Common myeloid progenitor, CD34-positive (primary cell): ENCODE measurements at regions not wholly inside any gene's neighbourhood (a gene's known extent, or its start where the extent isn't known, plus 50 kb on each side); places are given as distances from the start of the nearest gene placed in this dataset.

Experiments
- CTCF ChIA-PET: fragments of 350-600 bp; sonication (Branson Sonifier 250); formaldehyde crosslinking; loops from one replicate; lab custom pipeline; 2021; ENCODE audit warnings: antibody characterized with exemption; lab: Charles Lee
- POLR2A ChIA-PET: fragments of 350-600 bp; sonication (Branson Sonifier 250); formaldehyde crosslinking; loops from one replicate; lab custom pipeline; 2021; ENCODE audit warnings: antibody characterized with exemption; lab: Charles Lee
- DNase-seq, 3 donors: peaks; one replicate each; pipeline versions ENCODE4 v3.0.0 to v3.0.0-alpha.2; 2013
- H3K27ac ChIP-seq, 2 experiments: 1 replicate in 1 of 2; 2 replicates in 1 of 2; pipeline ENCODE4 v1.7.0; 2013; ENCODE audit warnings: inconsistent platforms in 2 of 2, low read length in 2 of 2, mild to moderate bottlenecking in 2 of 2, low read depth in 1 of 2, moderate library complexity in 1 of 2; ENCODE audit not compliant: severe bottlenecking in 2 of 2, insufficient read depth in 1 of 2, poor library complexity in 1 of 2
- H3K27me3 ChIP-seq, 5 experiments: replicated peaks in 2 of 5; 1 replicate in 3 of 5; 2 replicates in 2 of 5; pipeline versions ENCODE4 v1.6.1 to v1.7.0; 2013; ENCODE audit warnings: low read length in 4 of 5, mild to moderate bottlenecking in 2 of 5, moderate library complexity in 2 of 5, inconsistent platforms in 1 of 5; ENCODE audit not compliant: insufficient read depth in 5 of 5, control insufficient read depth in 4 of 5
- H3K36me3 ChIP-seq, 4 experiments: 1 replicate in 2 of 4; 2 replicates in 2 of 4; pipeline versions ENCODE4 v1.6.1 to v1.7.0; 2013; ENCODE audit warnings: low read length in 3 of 4, control low read depth in 1 of 4, mild to moderate bottlenecking in 1 of 4; ENCODE audit not compliant: control insufficient read depth in 4 of 4, insufficient read depth in 4 of 4
- H3K4me1 ChIP-seq, 4 experiments: 1 replicate in 3 of 4; 2 replicates in 1 of 4; pipeline versions ENCODE4 v1.6.1 to v1.7.1; 2013; ENCODE audit warnings: low read length in 3 of 4, mild to moderate bottlenecking in 3 of 4, control low read depth in 1 of 4, inconsistent platforms in 1 of 4, moderate library complexity in 1 of 4; ENCODE audit not compliant: control insufficient read depth in 4 of 4, insufficient read depth in 4 of 4; ENCODE audit errors: control extremely low read depth in 1 of 4
- H3K4me3 ChIP-seq, 7 experiments: 1 replicate in 4 of 7; 2 replicates in 3 of 7; pipeline versions ENCODE4 v1.5.1 to v1.7.0; 2013; ENCODE audit warnings: mild to moderate bottlenecking in 7 of 7, low read length in 6 of 7, moderate library complexity in 6 of 7, inconsistent platforms in 2 of 7, low read depth in 2 of 7, control low read depth in 1 of 7; ENCODE audit not compliant: insufficient read depth in 4 of 7, control insufficient read depth in 1 of 7; ENCODE audit errors: extremely low read depth in 1 of 7
- H3K9me3 ChIP-seq, 5 experiments: 1 replicate in 4 of 5; 2 replicates in 1 of 5; pipeline versions ENCODE4 v1.6.1 to v1.7.1; 2013; ENCODE audit warnings: low read length in 4 of 5, mild to moderate bottlenecking in 2 of 5, inconsistent platforms in 1 of 5, low read depth in 1 of 5, moderate library complexity in 1 of 5; ENCODE audit not compliant: control insufficient read depth in 4 of 5, insufficient read depth in 2 of 5; ENCODE audit errors: control extremely low read depth in 1 of 5
- WGBS: methylation state at CpG from one replicate; pipeline ENCODE4 v1.1.5; 2013; ENCODE audit not compliant: insufficient coverage; 5-methylcytosine and 5-hydroxymethylcytosine counted together

GRCh38 chr1:182170891-182171461, 109.5 kb upstream of the ZNF648 start:
- H3K36me3 ChIP-seq, result no peaks in the 10 kb centered on the region
- H3K4me1 ChIP-seq, result peaks cover 0 to 41% (median 8%) of the 10 kb centered on the region in 4 experiments
- no peaks in the 10 kb centered on the region for H3K9me3 ChIP-seq
- WGBS, result 60% methylated on average over 3 of the region's 7 CpGs
- H3K27ac ChIP-seq, result no peak overlapping the region
- POLR2A ChIA-PET, result interaction anchor here (1.1 kb wide), 1 partner anchor 26 kb away, joined by 3 read pairs; no protein-coding TSS in a partner anchor
- DNase-seq, result peak in 2 of 3 donors; percentile 73 to 80
- H3K4me3 ChIP-seq, result no peak overlapping the region
- CTCF ChIA-PET, result interaction anchor here (1.0 to 1.2 kb wide), 4 partner anchors 25 to 226 kb away, joined by 3 to 5 read pairs (median 4); no protein-coding TSS in a partner anchor
- H3K27me3 ChIP-seq, result no peaks in the 10 kb centered on the region

- no peaks in the 10 kb centered on the region for H3K36me3 ChIP-seq
- no peak overlapping the region for H3K27ac ChIP-seq
- no peaks in the 10 kb centered on the region for H3K27me3 ChIP-seq
- no peaks in the 10 kb centered on the region for H3K9me3 ChIP-seq
- DNase-seq, result no peak
- 43% methylated on average over 4 of the region's 9 CpGs for WGBS
- ChIA-PET CTCF (no interaction called here), POLR2A (no interaction called here)
- H3K4me1 ChIP-seq, result peaks cover 0 to 31% (median 8%) of the 10 kb centered on the region in 4 experiments
- H3K4me3 ChIP-seq, result no peak overlapping the region
These were observed 107.7 kb upstream of the ZNF648 start for GRCh38 chr1:182169203-182169602.

GRCh38 chr1:182166750-182167149, 105.2 kb upstream of the ZNF648 start:
- H3K9me3 ChIP-seq, result no peaks in the 10 kb centered on the region
- no CpG with 5 or more reads among the region's 1 CpG for WGBS
- H3K4me3 ChIP-seq, result no peak overlapping the region
- no peak overlapping the region for H3K27ac ChIP-seq
- peaks cover 0 to 28% (median 8%) of the 10 kb centered on the region in 4 experiments for H3K4me1 ChIP-seq
- DNase-seq, result no peak
- H3K27me3 ChIP-seq, result no peaks in the 10 kb centered on the region
- POLR2A ChIA-PET, result interaction anchor here (0.7 kb wide), 1 partner anchor 36 kb away, joined by 5 read pairs; no protein-coding TSS in a partner anchor
- CTCF ChIA-PET, result no interaction called here
- H3K36me3 ChIP-seq, result no peaks in the 10 kb centered on the region

GRCh38 chr1:182166321-182166720, 104.8 kb upstream of the ZNF648 start:
- no peak for DNase-seq
- CTCF ChIA-PET, result no interaction called here

GRCh38 chr1:182164273-182164672, 102.8 kb upstream of the ZNF648 start:
- H3K4me1 ChIP-seq, result peaks cover 0 to 4% (median under 1%) of the 10 kb centered on the region in 4 experiments
- H3K9me3 ChIP-seq, result peaks cover 0 to 6% (median 3%) of the 10 kb centered on the region in 5 experiments
- no peaks in the 10 kb centered on the region for H3K27me3 ChIP-seq
- CTCF ChIA-PET, result interaction anchor here (1.9 kb wide), 1 partner anchor 21 kb away, joined by 6 read pairs; no protein-coding TSS in a partner anchor
- POLR2A ChIA-PET, result no interaction called here
- H3K4me3 ChIP-seq, result no peak overlapping the region
- H3K27ac ChIP-seq, result no peak overlapping the region
- H3K36me3 ChIP-seq, result no peaks in the 10 kb centered on the region
- WGBS, result 100% methylated on average over 1 of the region's 2 CpGs
- DNase-seq, result no peak

More at GRCh38 chr1:182166321-182166720, 104.8 kb upstream of the ZNF648 start:
- Histone ChIP-seq H3K4me1 (peaks cover 0 to 23% (median 7%) of the 10 kb centered on the region in 4 experiments), H3K27ac (no peak overlapping the region), H3K4me3 (no peak overlapping the region), H3K27me3 (no peaks in the 10 kb centered on the region), H3K9me3 (no peaks in the 10 kb centered on the region), H3K36me3 (no peaks in the 10 kb centered on the region)
- 98% methylated on average over 5 of the region's 5 CpGs for WGBS
- POLR2A ChIA-PET, result interaction anchor here (0.7 kb wide), 1 partner anchor 35 kb away, joined by 5 read pairs; no protein-coding TSS in a partner anchor

GRCh38 chr1:182163821-182164223, 102.3 kb upstream of the ZNF648 start:
- no peak overlapping the region for H3K27ac ChIP-seq
- WGBS, result 71% methylated on average over 1 of the region's 5 CpGs
- CTCF ChIA-PET, result interaction anchor here (1.9 kb wide), 1 partner anchor 20 kb away, joined by 6 read pairs; no protein-coding TSS in a partner anchor

GRCh38 chr1:182159443-182159842, 97.9 kb upstream of the ZNF648 start:
- DNase-seq, result no peak
- POLR2A ChIA-PET, result no interaction called here
- Histone ChIP-seq H3K36me3 (no peaks in the 10 kb centered on the region), H3K9me3 (peaks cover 0 to 16% (median 3%) of the 10 kb centered on the region in 5 experiments), H3K4me1 (no peaks in the 10 kb centered on the region), H3K27ac (no peak overlapping the region), H3K4me3 (no peak overlapping the region), H3K27me3 (no peaks in the 10 kb centered on the region)
- CTCF ChIA-PET, result no interaction called here

More at GRCh38 chr1:182163821-182164223, 102.3 kb upstream of the ZNF648 start:
- peaks cover 0 to 11% (median 3%) of the 10 kb centered on the region in 5 experiments for H3K9me3 ChIP-seq
- POLR2A ChIA-PET, result no interaction called here
- no peaks in the 10 kb centered on the region for H3K4me1 ChIP-seq
- no peaks in the 10 kb centered on the region for H3K36me3 ChIP-seq
- H3K4me3 ChIP-seq, result no peak overlapping the region
- DNase-seq, result no peak
- no peaks in the 10 kb centered on the region for H3K27me3 ChIP-seq
